Colonic mucosa (tissue), 4 donors: ENCODE measurements at regions not wholly inside any gene's neighbourhood (a gene's known extent, or its start where the extent isn't known, plus 50 kb on each side); places are given as distances from the start of the nearest gene placed in this dataset.

ENCODE experiments used
- DNase-seq: peaks from one replicate; pipeline ENCODE4 v3.0.0-alpha.2; 2020
- H3K27ac ChIP-seq: fragments of 200-600 bp; one replicate; pipeline ENCODE4 v1.8.0; 2021
- H3K27me3 ChIP-seq: fragments of 200-600 bp; one replicate; pipeline ENCODE4 v1.8.0; 2021
- H3K36me3 ChIP-seq: fragments of 200-600 bp; one replicate; pipeline ENCODE4 v1.8.0; 2021
- H3K4me1 ChIP-seq: fragments of 200-600 bp; one replicate; pipeline ENCODE4 v1.8.0; 2021; ENCODE audit warnings: mild to moderate bottlenecking
- H3K4me3 ChIP-seq: fragments of 200-600 bp; one replicate; pipeline ENCODE4 v1.8.0; 2021
- H3K9ac ChIP-seq, 2 donors: one replicate each; pipeline ENCODE4 v1.7.0; 2013; ENCODE audit warnings: control low read depth in 2 of 2, low read depth in 2 of 2, low read length in 2 of 2
- H3K9me3 ChIP-seq: fragments of 200-600 bp; one replicate; pipeline ENCODE4 v1.8.0; 2021
- CTCF ChIP-seq: fragments of 200-600 bp; IDR thresholded peaks from one replicate; pipeline ENCODE4 v1.8.0; 2022; ENCODE audit warnings: antibody characterized with exemption, mild to moderate bottlenecking
- intact Hi-C: fragments of 100-400 bp; cut with DNase I; formaldehyde crosslinking; loops from one replicate; pipeline ENCODE4 v1.14.1; 2022
- donor health status: healthy.
- donor health status: DM: no; HTN: no; CAD: no.
- donor health status: DM: no; HTN: no; CAD: no.

GRCh38 chrX:10034740-10035260, 67.6 kb downstream of the CLDN34 start:
- no peak for DNase-seq
- H3K4me3 ChIP-seq, result no peak overlapping the region
- no peak overlapping the region for H3K9ac ChIP-seq
- H3K27ac ChIP-seq, result no peak overlapping the region
- intact Hi-C loops, result no loop called here
- H3K36me3 ChIP-seq, result no peaks in the 10 kb centered on the region
- H3K4me1 ChIP-seq, result no peaks in the 10 kb centered on the region
- H3K9me3 ChIP-seq, result no peaks in the 10 kb centered on the region
- no peak for TF ChIP-seq CTCF
- no peaks in the 10 kb centered on the region for H3K27me3 ChIP-seq

GRCh38 chrX:10038585-10038984, 71.4 kb downstream of the CLDN34 start:
- no peaks in the 10 kb centered on the region for H3K36me3 ChIP-seq
- H3K9ac ChIP-seq, result no peak overlapping the region
- H3K4me3 ChIP-seq, result no peak overlapping the region
- H3K27me3 ChIP-seq, result no peaks in the 10 kb centered on the region
- no peak for DNase-seq
- no peaks in the 10 kb centered on the region for H3K9me3 ChIP-seq
- intact Hi-C loops, result no loop called here
- H3K4me1 ChIP-seq, result no peaks in the 10 kb centered on the region
- no peak for TF ChIP-seq CTCF
- H3K27ac ChIP-seq, result no peak overlapping the region

DNA sequence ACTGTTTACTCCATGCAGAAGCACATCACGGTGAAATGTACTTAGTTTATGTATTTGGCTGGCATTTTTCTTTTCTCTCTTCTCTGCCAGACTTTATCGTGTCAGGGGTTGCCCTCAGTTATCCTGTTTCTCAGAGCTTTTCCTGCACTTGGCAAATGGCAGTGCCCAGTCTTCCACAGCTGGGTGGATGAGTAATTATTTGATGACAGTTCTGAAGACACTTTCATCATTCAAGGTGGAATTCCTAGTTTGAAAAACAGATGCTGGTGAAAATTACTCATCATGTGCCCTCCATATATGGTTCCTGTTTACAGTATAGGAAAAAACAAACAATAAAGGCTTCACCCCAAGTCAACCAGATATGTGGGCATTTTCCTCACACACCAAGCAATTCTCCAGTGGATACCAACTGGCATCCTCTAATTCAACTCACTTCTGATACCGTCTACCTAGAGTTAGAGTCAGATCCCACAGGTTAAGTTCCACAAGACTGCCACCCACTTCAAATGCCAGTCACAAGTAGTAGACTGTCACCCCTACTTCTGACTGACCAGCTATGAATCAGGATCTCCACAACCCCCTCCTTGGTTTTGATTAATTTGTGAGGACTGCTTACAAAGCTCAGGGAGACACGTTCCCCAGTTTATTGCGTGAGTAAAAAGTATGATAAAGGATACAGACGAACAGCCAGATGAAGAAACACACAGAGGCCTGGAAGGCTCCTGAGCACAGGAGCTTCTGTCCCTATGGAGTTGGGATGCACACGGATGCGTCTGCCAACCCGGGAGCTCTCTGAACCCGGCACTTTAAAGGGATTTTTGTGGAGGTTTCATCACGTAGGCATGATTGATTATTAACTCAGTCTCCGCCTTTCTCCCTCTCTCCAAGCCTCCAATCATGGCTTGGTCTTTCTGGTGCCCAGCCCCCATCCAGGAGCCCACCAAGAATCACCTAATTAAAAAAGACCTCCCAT, 72.9 kb downstream of the CLDN34 start:
- Histone ChIP-seq H3K4me3 (no peak overlapping the region), H3K9me3 (no peaks in the 10 kb centered on the region), H3K27ac (no peak overlapping the region), H3K36me3 (no peaks in the 10 kb centered on the region), H3K9ac (no peak overlapping the region), H3K27me3 (no peaks in the 10 kb centered on the region), H3K4me1 (no peaks in the 10 kb centered on the region)
- DNase-seq, result no peak
- intact Hi-C loops, result no loop called here
- no peak for TF ChIP-seq CTCF

- Histone ChIP-seq H3K4me3 (no peak overlapping the region), H3K36me3 (no peaks in the 10 kb centered on the region), H3K27ac (no peak overlapping the region), H3K9me3 (no peaks in the 10 kb centered on the region), H3K4me1 (no peaks in the 10 kb centered on the region), H3K9ac (no peak overlapping the region), H3K27me3 (no peaks in the 10 kb centered on the region)
- TF ChIP-seq CTCF, result no peak
- intact Hi-C loops, result no loop called here
- no peak for DNase-seq
Observed at GRCh38 chrX:10040961-10041360, 73.8 kb downstream of the CLDN34 start.

DNA sequence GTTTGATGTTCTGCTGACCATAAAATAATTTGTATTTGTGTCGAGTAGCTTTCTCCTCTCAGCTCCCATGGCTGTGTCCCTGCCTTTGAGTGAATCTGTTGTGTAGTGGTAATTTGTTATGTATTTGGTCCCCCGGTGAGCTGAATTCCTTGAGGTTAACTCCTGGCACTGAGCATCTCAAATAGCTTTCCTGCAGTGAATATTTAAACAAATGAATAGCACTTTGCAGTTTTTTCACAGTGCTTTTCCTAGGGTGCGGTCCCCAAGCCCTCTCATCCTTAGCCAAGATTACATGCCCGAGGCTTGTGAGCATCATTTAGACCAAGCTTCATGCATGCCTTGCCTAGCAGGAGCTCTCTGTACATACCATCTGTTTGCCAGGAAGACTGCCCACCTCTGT, 74.2 kb downstream of the CLDN34 start:
- no peak for DNase-seq
- Histone ChIP-seq H3K9me3 (no peaks in the 10 kb centered on the region), H3K36me3 (no peaks in the 10 kb centered on the region), H3K27me3 (no peaks in the 10 kb centered on the region), H3K27ac (no peak overlapping the region), H3K9ac (no peak overlapping the region), H3K4me1 (no peaks in the 10 kb centered on the region), H3K4me3 (no peak overlapping the region)
- no peak for TF ChIP-seq CTCF
- intact Hi-C loops, result no loop called here
